ENCODE measurements at regions not wholly inside any gene's neighbourhood (a gene's known extent, or its start where the extent isn't known, plus 50 kb on each side); places are given as distances from the start of the nearest gene placed in this dataset.

GRCh38 chr12:67595365-67595764 lies 53.2 kb upstream of the DYRK2 start:
- TF ChIP-seq POLR2A (IDR thresholded peaks at IDR 0.05; ENCODE audit: low read depth, low read length) (no peak), CTCF (conservative IDR thresholded peaks at IDR 0.05; ENCODE audit: low read depth, low read length) (no peak), USF2 (IDR thresholded peaks at IDR 0.05; ENCODE audit: low read depth, low read length) (no peak), BHLHE40 (IDR thresholded peaks at IDR 0.05; ENCODE audit: low read depth, low read length) (no peak), RAD21 (IDR thresholded peaks at IDR 0.05; ENCODE audit: low read length) (no peak), FOS (IDR thresholded peaks at IDR 0.05; ENCODE audit: low read depth, low read length) (no peak), MAZ (IDR thresholded peaks at IDR 0.05; ENCODE audit: borderline replicate concordance, low read depth, low read length) (no peak), CHD1 (IDR thresholded peaks at IDR 0.05; ENCODE audit: low read depth, low read length) (no peak), RFX5 (IDR thresholded peaks at IDR 0.05; ENCODE audit: low read depth, low read length) (no peak), RCOR1 (IDR thresholded peaks at IDR 0.05; ENCODE audit: insufficient replicate concordance, low read length) (no peak), MXI1 (IDR thresholded peaks at IDR 0.05; ENCODE audit: borderline replicate concordance, low read depth, low read length) (no peak), CEBPB (IDR thresholded peaks at IDR 0.05; ENCODE audit: low read depth, low read length) (no peak), ELK1 (IDR thresholded peaks at IDR 0.05; ENCODE audit: borderline replicate concordance, low read depth, low read length) (no peak)
